ENCODE measurements at regions not wholly inside any gene's neighbourhood (a gene's known extent, or its start where the extent isn't known, plus 50 kb on each side); places are given as distances from the start of the nearest gene placed in this dataset.

GRCh38 chr11:107172996-107173395, 154.7 kb upstream of the GUCY1A2 start:
- no peak for DNase-seq (ENCODE audit: low spot score)
- in situ Hi-C loops (cut with HindIII; ENCODE audit: low sequenced_read_pairs) = no loop called here

- no peak for DNase-seq (ENCODE audit: low spot score)
- in situ Hi-C loops (cut with HindIII; ENCODE audit: low sequenced_read_pairs) = no loop called here
Measured at GRCh38 chr11:107157809-107158187, 139.5 kb upstream of the GUCY1A2 start.

- no peak for DNase-seq (ENCODE audit: low spot score)
- in situ Hi-C loops (cut with HindIII; ENCODE audit: low sequenced_read_pairs) = no loop called here
Measured at GRCh38 chr11:107157146-107157808, 139.0 kb upstream of the GUCY1A2 start.

- no peak for DNase-seq (ENCODE audit: low spot score)
- in situ Hi-C loops (cut with HindIII; ENCODE audit: low sequenced_read_pairs) = no loop called here
Measured at GRCh38 chr11:107151579-107151978, 133.3 kb upstream of the GUCY1A2 start.

DNA sequence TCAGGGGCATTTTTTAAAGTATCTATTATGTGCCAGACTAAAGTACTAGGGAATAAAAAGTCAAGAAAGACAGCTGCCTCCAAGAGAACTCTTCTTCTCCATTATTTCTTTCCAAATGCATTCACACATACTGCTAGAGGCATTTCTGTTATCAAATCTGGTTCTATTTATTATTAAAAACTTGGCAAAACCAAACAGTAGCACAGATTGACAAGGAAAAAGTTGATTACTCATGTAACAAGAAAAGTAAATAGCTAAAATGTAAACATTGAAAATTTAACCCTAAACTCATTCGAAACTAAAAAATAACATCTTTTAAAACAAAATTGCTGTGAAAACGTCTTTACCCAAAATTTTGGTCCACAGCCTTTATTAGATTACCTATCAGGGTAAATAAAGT, 132.9 kb upstream of the GUCY1A2 start:
- in situ Hi-C loops (cut with HindIII; ENCODE audit: low sequenced_read_pairs) = no loop called here
- DNase-seq (ENCODE audit: low spot score) = no peak

DNA sequence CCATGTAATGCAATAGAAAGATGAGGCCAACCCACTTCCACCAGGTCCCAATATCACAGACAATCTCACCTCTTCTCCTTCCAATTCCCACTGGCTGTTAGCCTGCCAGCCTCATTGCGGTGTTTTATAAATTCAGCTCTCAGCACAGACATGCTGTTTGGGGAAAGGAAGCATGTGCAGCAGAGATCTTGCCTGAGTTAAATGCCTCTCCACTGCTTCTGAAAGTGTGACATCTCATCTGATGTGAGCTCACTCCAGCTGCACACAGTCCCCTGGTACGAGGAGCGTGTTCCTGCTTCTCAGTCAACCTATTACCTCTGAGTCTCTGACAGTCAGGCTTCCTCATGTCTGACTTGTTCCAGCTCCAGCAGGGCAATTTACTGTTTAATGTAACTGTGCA, 122.7 kb upstream of the GUCY1A2 start:
- DNase-seq (ENCODE audit: low spot score) = peak; percentile 65
- in situ Hi-C loops (cut with HindIII; ENCODE audit: low sequenced_read_pairs) = no loop called here

- in situ Hi-C loops (cut with HindIII; ENCODE audit: low sequenced_read_pairs) = no loop called here
- peak; percentile 90 for DNase-seq (ENCODE audit: low spot score)
Measured at GRCh38 chr11:107139396-107139795, 121.1 kb upstream of the GUCY1A2 start.

DNA sequence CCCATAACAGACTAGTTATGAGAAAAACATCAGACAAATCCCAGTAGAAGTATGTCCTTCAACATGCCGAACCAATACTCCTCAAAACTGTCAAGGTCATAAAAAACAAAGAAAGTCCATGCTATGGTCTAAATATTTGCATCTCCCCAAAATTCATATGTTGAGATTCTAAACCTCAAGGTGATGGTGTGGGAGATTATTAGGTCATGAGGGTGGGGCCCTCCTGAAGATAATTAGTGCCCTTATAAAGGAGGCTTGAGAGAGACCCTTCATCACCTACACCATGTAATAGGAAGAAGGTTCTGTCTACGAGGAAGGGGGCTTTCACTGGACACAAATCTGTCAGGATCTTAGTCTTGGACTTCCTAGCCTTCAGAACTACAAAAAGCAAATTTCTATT, 118.6 kb upstream of the GUCY1A2 start:
- in situ Hi-C loops (cut with HindIII; ENCODE audit: low sequenced_read_pairs) = no loop called here
- no peak for DNase-seq (ENCODE audit: low spot score)

DNA sequence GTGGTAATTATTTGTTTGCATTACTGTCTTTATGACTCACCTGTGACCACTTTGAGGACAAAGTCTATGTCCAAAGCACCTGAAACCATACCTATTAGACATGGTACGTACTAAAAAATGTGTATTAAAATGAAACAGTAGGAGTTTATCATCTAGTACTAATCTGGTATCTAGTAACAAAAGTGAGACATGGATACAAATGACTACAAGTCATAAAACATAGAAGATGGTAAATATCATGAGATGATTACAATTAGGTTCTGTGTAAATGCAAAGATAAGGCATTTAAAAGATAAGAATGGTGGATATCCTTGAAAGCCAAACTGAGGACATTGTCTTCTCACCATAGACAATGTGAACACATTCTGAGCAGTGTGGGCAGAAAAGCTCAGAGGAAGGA, 113.5 kb upstream of the GUCY1A2 start:
- in situ Hi-C loops (cut with HindIII; ENCODE audit: low sequenced_read_pairs) = no loop called here
- DNase-seq (ENCODE audit: low spot score) = no peak

GRCh38 chr11:107123022-107123421, 104.7 kb upstream of the GUCY1A2 start:
- in situ Hi-C loops (cut with HindIII; ENCODE audit: low sequenced_read_pairs) = no loop called here
- no peak for DNase-seq (ENCODE audit: low spot score)

GRCh38 chr11:107118025-107118720, 99.9 kb upstream of the GUCY1A2 start:
- no peak for DNase-seq (ENCODE audit: low spot score)
- in situ Hi-C loops (cut with HindIII; ENCODE audit: low sequenced_read_pairs) = no loop called here

DNA sequence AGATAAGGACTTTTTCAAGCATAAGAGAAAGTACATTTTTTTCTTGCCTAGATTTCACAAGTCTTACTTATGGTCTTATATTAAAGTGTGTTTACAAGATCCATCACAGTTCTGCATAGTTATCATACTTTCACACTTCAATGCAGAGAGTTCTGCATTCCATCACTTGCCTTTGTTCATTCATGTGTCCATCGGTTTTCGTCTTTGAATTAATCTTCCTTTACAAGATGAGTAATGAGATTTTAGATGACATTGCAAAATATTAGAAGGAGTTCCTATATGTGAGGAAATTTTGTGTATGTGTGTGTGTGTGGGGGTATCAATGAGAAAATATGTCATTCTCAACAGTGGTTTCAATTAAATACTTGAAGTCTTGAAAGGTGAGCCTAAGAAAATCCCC, 98.1 kb upstream of the GUCY1A2 start:
- DNase-seq (ENCODE audit: low spot score) = no peak
- in situ Hi-C loops (cut with HindIII; ENCODE audit: low sequenced_read_pairs) = no loop called here

- DNase-seq (ENCODE audit: low spot score) = peak; percentile 7
Measured at GRCh38 chr11:107102692-107103477, 84.6 kb upstream of the GUCY1A2 start.

GRCh38 chr11:107092667-107093066, 74.4 kb upstream of the GUCY1A2 start:
- in situ Hi-C loops (cut with HindIII; ENCODE audit: low sequenced_read_pairs) = no loop called here
- no peak for DNase-seq (ENCODE audit: low spot score)

More at GRCh38 chr11:107102692-107103477, 84.6 kb upstream of the GUCY1A2 start:
- in situ Hi-C loops (cut with HindIII; ENCODE audit: low sequenced_read_pairs) = no loop called here

DNA sequence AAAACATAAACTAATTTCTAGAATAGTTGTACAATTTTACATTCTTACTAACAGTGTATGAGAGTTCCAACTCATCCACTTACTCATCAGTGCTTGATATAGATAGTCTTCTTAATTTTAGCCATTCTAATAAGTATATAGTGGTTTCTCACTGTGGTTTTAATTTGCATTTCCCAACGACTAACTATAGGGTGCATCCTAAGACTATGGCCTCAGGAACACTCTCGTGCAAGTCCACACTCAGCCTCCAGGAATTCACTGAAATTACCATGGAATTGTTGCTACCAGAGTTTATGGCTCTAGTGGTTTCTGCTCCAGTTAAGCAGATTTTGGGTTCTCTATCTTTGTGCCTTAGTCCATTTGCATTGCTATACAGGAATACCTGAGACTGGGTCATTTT, 60.1 kb upstream of the GUCY1A2 start:
- in situ Hi-C loops (cut with HindIII; ENCODE audit: low sequenced_read_pairs) = no loop called here
- no peak for DNase-seq (ENCODE audit: low spot score)

DNA sequence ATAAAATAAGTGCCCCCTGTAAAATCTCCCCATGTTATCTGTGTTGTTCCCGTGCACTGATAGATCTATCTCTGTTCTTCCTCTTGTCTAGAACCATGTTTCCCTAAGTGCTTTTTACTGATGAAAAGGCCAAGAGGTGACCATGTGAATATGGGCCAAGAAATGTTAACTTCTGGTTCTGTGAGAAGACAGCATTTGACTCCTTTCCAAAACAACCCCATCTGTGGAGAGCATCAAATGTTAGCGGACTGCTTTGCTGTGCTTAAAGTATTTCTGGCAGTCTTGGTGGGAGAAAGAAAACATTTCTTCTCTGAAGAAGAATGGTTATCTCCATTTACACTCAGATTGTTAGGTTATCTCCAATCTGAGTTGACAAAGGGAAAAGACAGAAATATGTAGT, 58.6 kb upstream of the GUCY1A2 start:
- in situ Hi-C loops (cut with HindIII; ENCODE audit: low sequenced_read_pairs) = no loop called here
- DNase-seq (ENCODE audit: low spot score) = no peak

DNA sequence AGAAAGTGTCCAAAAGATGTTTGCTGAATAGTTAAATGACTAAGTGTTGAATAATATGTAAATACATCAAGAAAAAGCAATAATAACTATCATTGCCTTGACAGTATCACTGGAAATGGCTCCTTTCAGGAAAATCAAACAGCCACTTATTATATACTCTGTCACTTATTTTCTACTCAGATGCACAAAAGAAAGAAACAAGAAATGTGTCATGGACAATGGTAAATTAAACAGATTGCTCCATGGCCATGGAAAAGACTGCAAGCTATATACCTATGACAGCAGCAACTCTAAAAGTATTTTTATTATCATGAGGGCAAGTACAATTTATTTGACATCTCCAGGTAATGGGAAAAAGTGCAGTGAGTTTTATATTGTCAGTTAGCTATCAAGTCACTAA, 52.9 kb upstream of the GUCY1A2 start:
- in situ Hi-C loops (cut with HindIII; ENCODE audit: low sequenced_read_pairs) = no loop called here
- DNase-seq (ENCODE audit: low spot score) = no peak

Measured in G401 (cell line).